ENCODE measurements at regions not wholly inside any gene's neighbourhood (a gene's known extent, or its start where the extent isn't known, plus 50 kb on each side); places are given as distances from the start of the nearest gene placed in this dataset.
A peak's percentile ranks its signal among the peaks of the same experiment; 100 is the strongest.

- Histone ChIP-seq H3K4me3 (peak overlapping the region in 1 of 4 donors; percentile 5), H3K27me3 (no peaks in the 10 kb centered on the region), H3K27ac (peak overlapping the region in 2 of 4 donors; percentile 30 to 44), H3K9me3 (no peaks in the 10 kb centered on the region), H3K36me3 (no peaks in the 10 kb centered on the region), H3K4me1 (peaks cover 0 to 13% (median 0%) of the 10 kb centered on the region in 4 donors)
- TF ChIP-seq CTCF (IDR thresholded peaks at IDR 0.05) (peak in 2 of 6 experiments; percentile 31 to 41), POLR2A (IDR thresholded peaks at IDR 0.05) (no peak)
- no peak for DNase-seq
These were observed 804.3 kb upstream of the ACVR2A start for GRCh38 chr2:147040298-147041120.

- Histone ChIP-seq H3K27ac (no peak overlapping the region), H3K9me3 (no peaks in the 10 kb centered on the region), H3K27me3 (no peaks in the 10 kb centered on the region), H3K4me1 (peaks cover 0 to 13% (median 0%) of the 10 kb centered on the region in 4 donors), H3K36me3 (no peaks in the 10 kb centered on the region), H3K4me3 (no peak overlapping the region)
- TF ChIP-seq CTCF (IDR thresholded peaks at IDR 0.05) (no peak), POLR2A (IDR thresholded peaks at IDR 0.05) (no peak)
- DNase-seq, result no peak
These were observed 807.8 kb upstream of the ACVR2A start for GRCh38 chr2:147037048-147037447.

DNA sequence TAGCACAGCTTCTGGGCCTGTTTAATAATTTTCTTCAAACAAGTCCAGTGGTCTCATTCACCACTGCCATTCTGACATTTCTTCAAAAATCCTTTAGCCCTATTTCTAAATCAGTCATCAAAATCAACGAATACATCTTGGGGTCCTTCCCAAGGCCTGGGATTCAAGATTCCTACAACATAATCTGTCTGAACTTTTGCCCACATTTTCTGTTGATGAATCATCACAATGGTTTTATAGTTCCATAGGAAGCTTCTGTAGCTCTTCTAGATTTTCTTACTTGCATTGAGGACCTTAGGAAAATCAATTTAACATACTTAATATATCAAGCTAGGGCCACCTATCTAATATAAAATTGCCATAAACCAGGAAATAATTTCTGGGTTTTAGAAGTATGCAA lies 811.8 kb upstream of the ACVR2A start:
- DNase-seq, result no peak
- H3K27me3 ChIP-seq, result no peaks in the 10 kb centered on the region
- H3K9me3 ChIP-seq, result no peaks in the 10 kb centered on the region
- H3K4me3 ChIP-seq, result no peak overlapping the region
- H3K36me3 ChIP-seq, result no peaks in the 10 kb centered on the region
- no peak for TF ChIP-seq CTCF (IDR thresholded peaks at IDR 0.05)
- TF ChIP-seq POLR2A (IDR thresholded peaks at IDR 0.05), result no peak
- H3K4me1 ChIP-seq, result peaks cover 0 to 13% (median 0%) of the 10 kb centered on the region in 4 donors
- H3K27ac ChIP-seq, result no peak overlapping the region

DNA sequence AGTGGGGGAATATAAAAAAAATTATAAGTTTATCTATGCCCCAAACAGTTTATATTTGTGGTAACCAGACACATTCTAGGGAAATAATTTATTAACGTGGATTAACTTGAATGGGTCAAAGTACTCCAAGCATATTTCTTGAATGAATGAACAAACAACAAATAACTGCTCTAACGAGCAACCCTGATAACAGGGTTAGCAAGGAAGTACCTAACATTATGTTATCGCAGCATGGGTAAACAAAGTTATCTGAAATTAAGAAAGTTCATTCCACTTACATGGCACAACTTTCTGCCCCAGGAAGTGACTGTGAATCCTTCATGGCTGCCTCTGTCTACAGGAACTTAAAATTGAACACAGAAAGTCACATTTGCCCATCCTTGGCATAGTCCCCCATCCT lies 812.9 kb upstream of the ACVR2A start:
- Histone ChIP-seq H3K27me3 (no peaks in the 10 kb centered on the region), H3K36me3 (no peaks in the 10 kb centered on the region), H3K27ac (peak overlapping the region in 1 of 4 donors; percentile 52), H3K4me3 (no peak overlapping the region), H3K9me3 (no peaks in the 10 kb centered on the region), H3K4me1 (peaks cover 0 to 13% (median 0%) of the 10 kb centered on the region in 4 donors)
- TF ChIP-seq CTCF (IDR thresholded peaks at IDR 0.05) (no peak), POLR2A (IDR thresholded peaks at IDR 0.05) (no peak)
- no peak for DNase-seq

DNA sequence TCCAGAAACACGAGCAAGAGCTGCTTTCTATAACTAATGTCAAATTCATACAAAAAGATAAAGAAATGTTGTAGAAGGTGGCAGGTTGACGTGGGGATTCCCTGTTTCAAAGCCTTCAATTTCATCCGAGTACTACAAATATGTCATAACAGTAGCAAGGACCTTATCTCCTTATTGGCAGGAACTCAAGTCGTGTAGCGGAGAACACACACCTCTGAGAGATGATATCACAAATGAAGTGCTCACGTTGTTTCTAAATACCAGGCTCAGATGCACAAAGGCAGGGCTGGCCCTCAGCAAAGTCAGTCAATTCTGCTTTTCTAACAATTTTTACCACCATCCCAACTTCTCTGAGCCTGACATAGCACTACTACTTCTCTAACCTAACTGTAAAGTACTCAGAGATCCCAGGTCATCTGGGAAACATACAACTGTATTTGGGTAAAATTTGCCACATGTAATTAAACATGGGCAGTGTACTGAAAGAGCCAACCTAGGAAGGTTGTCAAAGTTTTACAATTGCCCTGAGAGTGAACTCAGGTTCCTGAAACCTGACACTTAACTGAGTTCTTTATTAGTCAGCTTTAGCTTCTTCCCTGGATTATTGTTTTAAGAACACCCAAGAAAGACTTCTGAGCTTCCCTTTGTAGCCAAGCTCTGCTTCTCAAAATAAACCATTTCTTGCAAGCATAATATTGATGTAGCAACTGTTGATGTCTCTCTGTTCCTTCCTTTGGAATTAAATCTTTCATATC lies 813.7 kb upstream of the ACVR2A start:
- no peak for DNase-seq
- H3K27ac ChIP-seq, result peak overlapping the region in 1 of 4 donors; percentile 10
- no peak overlapping the region for H3K4me3 ChIP-seq
- H3K27me3 ChIP-seq, result no peaks in the 10 kb centered on the region
- H3K4me1 ChIP-seq, result peaks cover 0 to 13% (median 0%) of the 10 kb centered on the region in 4 donors
- H3K36me3 ChIP-seq, result no peaks in the 10 kb centered on the region
- no peaks in the 10 kb centered on the region for H3K9me3 ChIP-seq
- TF ChIP-seq POLR2A (IDR thresholded peaks at IDR 0.05), result no peak
- no peak for TF ChIP-seq CTCF (IDR thresholded peaks at IDR 0.05)

Data from Peyer's patch (tissue), 4 donors.